ENCODE measurements at regions not wholly inside any gene's neighbourhood (a gene's known extent, or its start where the extent isn't known, plus 50 kb on each side); places are given as distances from the start of the nearest gene placed in this dataset.

DNA sequence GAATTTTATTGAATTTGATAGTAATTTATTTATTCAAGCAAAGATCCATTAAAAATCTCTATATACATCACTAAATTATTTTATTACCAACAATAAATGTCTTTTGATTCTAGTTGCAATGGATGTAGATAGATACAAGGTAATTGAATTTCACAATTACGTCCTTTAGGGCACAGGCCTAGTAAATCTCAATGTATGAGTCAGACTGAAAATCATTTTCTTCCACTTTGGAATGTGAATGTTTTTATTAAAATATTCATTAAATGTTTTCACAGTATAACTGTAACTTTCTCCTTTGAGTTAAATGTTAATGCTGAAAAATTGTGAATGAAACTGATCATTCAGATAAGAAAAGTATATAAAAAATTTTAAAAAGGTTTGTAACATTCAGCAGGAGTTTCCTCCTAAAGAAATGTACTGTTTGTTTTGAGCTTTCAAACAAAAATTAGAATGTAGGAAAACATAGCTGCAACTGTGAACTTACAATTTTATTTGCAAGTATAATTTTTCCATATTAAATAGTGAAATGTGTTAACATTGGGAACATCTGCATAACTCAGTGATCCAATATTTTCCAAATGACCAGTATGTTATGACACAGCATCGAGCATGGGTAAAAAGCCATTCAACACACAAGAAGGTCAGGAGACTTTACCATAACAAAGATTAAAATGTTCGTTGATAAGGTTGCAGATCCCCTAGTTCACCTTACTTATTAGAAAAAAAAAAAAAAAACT is 663.7 kb downstream of the METTL4 start:
- H3K27me3 ChIP-seq (ENCODE audit: control insufficient read depth in 4 of 4, insufficient read depth in 4 of 4, low read length in 3 of 4) = no peaks in the 10 kb centered on the region
- WGBS = 68% methylated on average over 3 of the region's 3 CpGs
- H3K4me3 ChIP-seq (ENCODE audit: low read depth in 1 of 3, low read length in 3 of 3) = no peak overlapping the region
- TF ChIP-seq JUND (IDR thresholded peaks at IDR 0.05) (no peak), FOXA2 (IDR thresholded peaks at IDR 0.05) (no peak), FOXA1 (IDR thresholded peaks at IDR 0.05) (no peak), YY1 (IDR thresholded peaks at IDR 0.05) (no peak), RXRA (IDR thresholded peaks at IDR 0.05) (no peak), NR2F2 (IDR thresholded peaks at IDR 0.05) (no peak), GABPA (IDR thresholded peaks at IDR 0.05 in 1 of 2, conservative IDR thresholded peaks at IDR 0.05 in 1 of 2) (no peak), HNF4G (IDR thresholded peaks at IDR 0.05) (no peak), HNF4A (conservative IDR thresholded peaks at IDR 0.05) (no peak), SP1 (IDR thresholded peaks at IDR 0.05) (no peak)
- TF ChIP-seq, protein P1, sequence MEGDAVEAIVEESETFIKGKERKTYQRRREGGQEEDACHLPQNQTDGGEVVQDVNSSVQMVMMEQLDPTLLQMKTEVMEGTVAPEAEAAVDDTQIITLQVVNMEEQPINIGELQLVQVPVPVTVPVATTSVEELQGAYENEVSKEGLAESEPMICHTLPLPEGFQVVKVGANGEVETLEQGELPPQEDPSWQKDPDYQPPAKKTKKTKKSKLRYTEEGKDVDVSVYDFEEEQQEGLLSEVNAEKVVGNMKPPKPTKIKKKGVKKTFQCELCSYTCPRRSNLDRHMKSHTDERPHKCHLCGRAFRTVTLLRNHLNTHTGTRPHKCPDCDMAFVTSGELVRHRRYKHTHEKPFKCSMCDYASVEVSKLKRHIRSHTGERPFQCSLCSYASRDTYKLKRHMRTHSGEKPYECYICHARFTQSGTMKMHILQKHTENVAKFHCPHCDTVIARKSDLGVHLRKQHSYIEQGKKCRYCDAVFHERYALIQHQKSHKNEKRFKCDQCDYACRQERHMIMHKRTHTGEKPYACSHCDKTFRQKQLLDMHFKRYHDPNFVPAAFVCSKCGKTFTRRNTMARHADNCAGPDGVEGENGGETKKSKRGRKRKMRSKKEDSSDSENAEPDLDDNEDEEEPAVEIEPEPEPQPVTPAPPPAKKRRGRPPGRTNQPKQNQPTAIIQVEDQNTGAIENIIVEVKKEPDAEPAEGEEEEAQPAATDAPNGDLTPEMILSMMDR (IDR thresholded peaks at IDR 0.05; ENCODE audit: low read depth, low read length, missing input control) = no peak
- TF ChIP-seq, protein P2, sequence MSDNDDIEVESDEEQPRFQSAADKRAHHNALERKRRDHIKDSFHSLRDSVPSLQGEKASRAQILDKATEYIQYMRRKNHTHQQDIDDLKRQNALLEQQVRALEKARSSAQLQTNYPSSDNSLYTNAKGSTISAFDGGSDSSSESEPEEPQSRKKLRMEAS (IDR thresholded peaks at IDR 0.05) = no peak
- TF ChIP-seq, protein P3, sequence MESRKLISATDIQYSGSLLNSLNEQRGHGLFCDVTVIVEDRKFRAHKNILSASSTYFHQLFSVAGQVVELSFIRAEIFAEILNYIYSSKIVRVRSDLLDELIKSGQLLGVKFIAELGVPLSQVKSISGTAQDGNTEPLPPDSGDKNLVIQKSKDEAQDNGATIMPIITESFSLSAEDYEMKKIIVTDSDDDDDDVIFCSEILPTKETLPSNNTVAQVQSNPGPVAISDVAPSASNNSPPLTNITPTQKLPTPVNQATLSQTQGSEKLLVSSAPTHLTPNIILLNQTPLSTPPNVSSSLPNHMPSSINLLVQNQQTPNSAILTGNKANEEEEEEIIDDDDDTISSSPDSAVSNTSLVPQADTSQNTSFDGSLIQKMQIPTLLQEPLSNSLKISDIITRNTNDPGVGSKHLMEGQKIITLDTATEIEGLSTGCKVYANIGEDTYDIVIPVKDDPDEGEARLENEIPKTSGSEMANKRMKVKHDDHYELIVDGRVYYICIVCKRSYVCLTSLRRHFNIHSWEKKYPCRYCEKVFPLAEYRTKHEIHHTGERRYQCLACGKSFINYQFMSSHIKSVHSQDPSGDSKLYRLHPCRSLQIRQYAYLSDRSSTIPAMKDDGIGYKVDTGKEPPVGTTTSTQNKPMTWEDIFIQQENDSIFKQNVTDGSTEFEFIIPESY (IDR thresholded peaks at IDR 0.05) = no peak
- TF ChIP-seq, protein P4, sequence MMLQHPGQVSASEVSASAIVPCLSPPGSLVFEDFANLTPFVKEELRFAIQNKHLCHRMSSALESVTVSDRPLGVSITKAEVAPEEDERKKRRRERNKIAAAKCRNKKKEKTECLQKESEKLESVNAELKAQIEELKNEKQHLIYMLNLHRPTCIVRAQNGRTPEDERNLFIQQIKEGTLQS (IDR thresholded peaks at IDR 0.05) = no peak
- TF ChIP-seq, protein P5, sequence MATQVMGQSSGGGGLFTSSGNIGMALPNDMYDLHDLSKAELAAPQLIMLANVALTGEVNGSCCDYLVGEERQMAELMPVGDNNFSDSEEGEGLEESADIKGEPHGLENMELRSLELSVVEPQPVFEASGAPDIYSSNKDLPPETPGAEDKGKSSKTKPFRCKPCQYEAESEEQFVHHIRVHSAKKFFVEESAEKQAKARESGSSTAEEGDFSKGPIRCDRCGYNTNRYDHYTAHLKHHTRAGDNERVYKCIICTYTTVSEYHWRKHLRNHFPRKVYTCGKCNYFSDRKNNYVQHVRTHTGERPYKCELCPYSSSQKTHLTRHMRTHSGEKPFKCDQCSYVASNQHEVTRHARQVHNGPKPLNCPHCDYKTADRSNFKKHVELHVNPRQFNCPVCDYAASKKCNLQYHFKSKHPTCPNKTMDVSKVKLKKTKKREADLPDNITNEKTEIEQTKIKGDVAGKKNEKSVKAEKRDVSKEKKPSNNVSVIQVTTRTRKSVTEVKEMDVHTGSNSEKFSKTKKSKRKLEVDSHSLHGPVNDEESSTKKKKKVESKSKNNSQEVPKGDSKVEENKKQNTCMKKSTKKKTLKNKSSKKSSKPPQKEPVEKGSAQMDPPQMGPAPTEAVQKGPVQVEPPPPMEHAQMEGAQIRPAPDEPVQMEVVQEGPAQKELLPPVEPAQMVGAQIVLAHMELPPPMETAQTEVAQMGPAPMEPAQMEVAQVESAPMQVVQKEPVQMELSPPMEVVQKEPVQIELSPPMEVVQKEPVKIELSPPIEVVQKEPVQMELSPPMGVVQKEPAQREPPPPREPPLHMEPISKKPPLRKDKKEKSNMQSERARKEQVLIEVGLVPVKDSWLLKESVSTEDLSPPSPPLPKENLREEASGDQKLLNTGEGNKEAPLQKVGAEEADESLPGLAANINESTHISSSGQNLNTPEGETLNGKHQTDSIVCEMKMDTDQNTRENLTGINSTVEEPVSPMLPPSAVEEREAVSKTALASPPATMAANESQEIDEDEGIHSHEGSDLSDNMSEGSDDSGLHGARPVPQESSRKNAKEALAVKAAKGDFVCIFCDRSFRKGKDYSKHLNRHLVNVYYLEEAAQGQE (IDR thresholded peaks at IDR 0.05) = no peak
- H3K27ac ChIP-seq (ENCODE audit: low read depth in 1 of 2, low read length in 2 of 2) = no peak overlapping the region
- H3K36me3 ChIP-seq (ENCODE audit: control insufficient read depth in 4 of 4, insufficient read depth in 3 of 4, low read depth in 1 of 4, low read length in 3 of 4) = no peaks in the 10 kb centered on the region
- peaks cover 3 to 6% (median 5%) of the 10 kb centered on the region in 4 donors for H3K9me3 ChIP-seq (ENCODE audit: control insufficient read depth in 4 of 4, low read length in 3 of 4)
- DNase-seq (ENCODE audit: low spot score) = no peak
- no peak overlapping the region for H3K9ac ChIP-seq (ENCODE audit: low read depth in 1 of 2, low read length in 2 of 2)
- no peaks in the 10 kb centered on the region for H3K4me1 ChIP-seq (ENCODE audit: control insufficient read depth in 4 of 4, insufficient read depth in 4 of 4, low read length in 3 of 4)

DNA sequence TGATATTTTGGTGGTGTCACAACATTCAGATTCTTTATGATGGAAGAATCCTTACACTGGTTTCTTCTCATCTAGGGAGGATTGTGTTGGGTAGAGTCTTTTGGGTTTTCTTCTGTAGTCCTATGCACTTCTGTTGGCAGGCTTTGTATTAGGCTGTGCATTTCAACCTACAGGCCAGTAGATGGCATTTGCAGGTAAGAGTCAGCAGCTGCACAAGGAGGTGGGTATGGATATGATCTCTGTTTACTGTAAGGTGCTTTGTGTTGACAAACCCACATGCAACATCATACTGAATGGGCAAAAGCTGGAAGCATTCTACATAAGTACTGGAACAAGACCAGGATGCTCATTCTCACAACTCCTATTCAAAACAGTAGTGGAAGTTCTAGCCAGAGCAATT is 656.8 kb downstream of the METTL4 start:
- H3K27ac ChIP-seq (ENCODE audit: low read depth in 1 of 2, low read length in 2 of 2) = no peak overlapping the region
- no peak overlapping the region for H3K9ac ChIP-seq (ENCODE audit: low read depth in 1 of 2, low read length in 2 of 2)
- no peak for TF ChIP-seq FOXA2 (IDR thresholded peaks at IDR 0.05)
- TF ChIP-seq RAD21 (IDR thresholded peaks at IDR 0.05) = no peak
- no peak for TF ChIP-seq TAF1 (conservative IDR thresholded peaks at IDR 0.05)
- TF ChIP-seq SP1 (IDR thresholded peaks at IDR 0.05) = no peak
- no peak for TF ChIP-seq EGR1 (IDR thresholded peaks at IDR 0.05; ENCODE audit: low read depth in 2 of 2)
- no peak for TF ChIP-seq NR2F2 (IDR thresholded peaks at IDR 0.05)
- no peak for TF ChIP-seq HNF4G (IDR thresholded peaks at IDR 0.05)
- TF ChIP-seq JUND (IDR thresholded peaks at IDR 0.05) = no peak
- no peaks in the 10 kb centered on the region for H3K36me3 ChIP-seq (ENCODE audit: control insufficient read depth in 4 of 4, insufficient read depth in 3 of 4, low read depth in 1 of 4, low read length in 3 of 4)
- no peaks in the 10 kb centered on the region for H3K27me3 ChIP-seq (ENCODE audit: control insufficient read depth in 4 of 4, insufficient read depth in 4 of 4, low read length in 3 of 4)
- no peaks in the 10 kb centered on the region for H3K4me1 ChIP-seq (ENCODE audit: control insufficient read depth in 4 of 4, insufficient read depth in 4 of 4, low read length in 3 of 4)
- DNase-seq (ENCODE audit: low spot score) = no peak
- peaks cover 4 to 10% (median 5%) of the 10 kb centered on the region in 4 donors for H3K9me3 ChIP-seq (ENCODE audit: control insufficient read depth in 4 of 4, low read length in 3 of 4)
- no peak overlapping the region for H3K4me3 ChIP-seq (ENCODE audit: low read depth in 1 of 3, low read length in 3 of 3)
